ENCODE measurements at regions not wholly inside any gene's neighbourhood (a gene's known extent, or its start where the extent isn't known, plus 50 kb on each side); places are given as distances from the start of the nearest gene placed in this dataset.

DNA sequence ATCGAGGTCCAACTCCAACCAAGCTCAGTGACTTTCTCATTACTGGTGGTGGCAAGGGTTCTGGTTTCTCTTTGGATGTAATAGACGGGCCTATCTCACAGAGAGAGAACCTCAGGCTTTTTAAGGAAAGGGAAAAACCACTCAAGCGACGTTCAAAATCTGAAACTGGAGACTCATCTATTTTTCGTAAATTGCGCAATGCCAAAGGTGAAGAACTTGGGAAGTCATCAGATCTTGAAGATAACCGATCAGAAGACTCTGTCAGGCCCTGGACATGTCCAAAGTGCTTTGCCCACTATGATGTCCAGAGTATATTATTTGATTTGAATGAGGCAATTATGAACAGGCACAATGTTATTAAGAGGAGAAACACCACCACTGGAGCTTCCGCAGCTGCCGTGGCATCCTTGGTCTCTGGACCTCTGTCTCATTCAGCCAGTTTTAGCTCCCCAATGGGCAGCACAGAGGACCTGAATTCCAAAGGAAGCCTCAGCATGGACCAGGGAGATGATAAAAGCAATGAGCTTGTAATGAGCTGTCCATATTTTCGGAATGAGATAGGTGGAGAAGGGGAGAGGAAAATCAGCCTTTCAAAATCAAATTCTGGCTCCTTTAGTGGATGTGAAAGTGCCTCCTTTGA lies 343.5 kb upstream of the RGS6 start:
- no peak for TF ChIP-seq CTCF (conservative IDR thresholded peaks at IDR 0.05)
- TF ChIP-seq EZH2 (IDR thresholded peaks at IDR 0.05; ENCODE audit: low read depth), result no peak

Measured in PC-9 (cell line).